Activated CD4-positive, CD25-positive, alpha-beta regulatory T cell (primary cell): ENCODE measurements at regions not wholly inside any gene's neighbourhood (a gene's known extent, or its start where the extent isn't known, plus 50 kb on each side); places are given as distances from the start of the nearest gene placed in this dataset.
"Not testable (repeated sequence)": the region's sequence is repeated elsewhere in the genome, so short reads cannot be mapped to it uniquely, and the experiment has no call there.

Source experiments
- DNase-seq, 4 experiments: peaks; one replicate each; lab custom pipeline; 2025; lab: John Stamatoyannopoulos, UW

DNA sequence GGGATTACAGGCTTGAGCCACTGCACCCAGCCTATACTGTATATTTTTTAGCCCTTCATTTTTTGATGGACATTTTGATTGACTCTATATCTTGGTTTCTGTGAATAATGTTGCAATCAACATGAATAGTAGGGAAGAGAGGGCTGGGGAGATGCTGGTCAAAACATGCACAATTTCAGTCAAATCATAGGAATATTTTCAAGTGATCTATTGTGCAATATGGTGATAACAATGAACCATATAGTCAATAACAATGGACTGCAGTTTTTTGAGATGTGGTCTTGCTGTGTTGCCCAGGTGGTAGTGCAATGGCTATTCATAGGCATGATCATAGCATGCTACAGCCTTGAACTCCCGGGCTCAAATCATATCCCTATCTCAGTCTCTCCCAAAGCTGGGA is 264.7 kb upstream of the TMEFF2 start:
- DNase-seq: no peak

- no peak for DNase-seq
Measured at GRCh38 chr2:192448881-192449280, 254.1 kb upstream of the TMEFF2 start.

GRCh38 chr2:192444286-192444838 is 249.6 kb upstream of the TMEFF2 start:
- no peak for DNase-seq

GRCh38 chr2:192443831-192444230 is 249.1 kb upstream of the TMEFF2 start:
- no peak for DNase-seq

DNA sequence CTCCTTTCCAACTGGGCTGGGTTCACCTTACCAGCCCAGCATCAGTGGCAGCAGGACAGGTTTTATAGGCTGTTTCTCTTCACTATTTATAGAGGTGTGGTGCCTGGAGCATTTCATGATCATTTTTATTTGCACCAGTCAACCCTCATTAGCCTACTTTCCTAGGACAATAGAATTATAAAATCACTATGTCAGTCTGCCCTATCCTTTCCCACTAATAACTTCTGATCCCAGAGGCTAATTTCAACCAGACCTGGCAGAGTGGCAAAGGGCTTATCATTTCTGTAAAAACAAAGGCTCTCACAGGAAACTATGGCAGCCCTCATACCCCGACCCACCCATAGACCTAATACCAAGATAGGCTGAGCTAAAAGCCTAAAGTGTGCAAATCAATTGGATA is 243.5 kb upstream of the TMEFF2 start:
- DNase-seq: no peak

DNA sequence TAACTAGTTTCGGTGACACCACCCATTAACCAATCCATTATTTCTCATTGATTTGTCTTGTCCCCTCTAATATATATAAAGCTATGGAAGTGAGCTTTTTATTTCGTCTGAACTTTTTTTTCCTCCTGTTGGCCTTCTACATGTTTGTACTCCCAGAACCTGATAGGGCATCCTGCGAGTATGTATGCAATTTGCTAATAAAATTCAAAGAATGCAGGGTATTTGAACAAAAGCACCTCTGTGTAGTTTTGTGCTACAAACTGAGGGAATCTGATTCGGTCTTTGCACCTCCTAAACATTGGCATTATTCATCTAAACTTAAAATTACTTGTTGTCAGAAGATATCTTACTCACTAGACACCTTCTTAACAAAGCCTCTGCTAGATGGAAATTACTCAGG is 242.9 kb upstream of the TMEFF2 start:
- no peak for DNase-seq

DNA sequence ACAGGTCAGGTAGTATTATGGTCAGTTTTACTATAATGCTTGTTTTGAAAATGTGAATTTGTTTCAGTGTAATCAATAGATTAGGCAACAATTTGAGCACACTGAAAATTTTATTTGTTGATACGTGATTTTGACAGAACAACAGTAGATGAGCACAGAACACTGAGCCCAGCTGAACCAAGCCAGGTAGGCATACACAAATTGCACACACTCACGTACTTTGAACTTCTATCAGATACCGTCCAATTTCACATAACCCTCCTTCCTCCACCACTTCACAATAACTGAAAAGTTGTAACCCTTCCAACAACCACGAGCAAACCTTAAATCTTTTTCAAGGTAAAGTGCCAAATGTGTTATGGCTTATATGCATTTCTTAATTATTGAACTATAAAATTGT is 229.5 kb upstream of the TMEFF2 start:
- no peak for DNase-seq

DNA sequence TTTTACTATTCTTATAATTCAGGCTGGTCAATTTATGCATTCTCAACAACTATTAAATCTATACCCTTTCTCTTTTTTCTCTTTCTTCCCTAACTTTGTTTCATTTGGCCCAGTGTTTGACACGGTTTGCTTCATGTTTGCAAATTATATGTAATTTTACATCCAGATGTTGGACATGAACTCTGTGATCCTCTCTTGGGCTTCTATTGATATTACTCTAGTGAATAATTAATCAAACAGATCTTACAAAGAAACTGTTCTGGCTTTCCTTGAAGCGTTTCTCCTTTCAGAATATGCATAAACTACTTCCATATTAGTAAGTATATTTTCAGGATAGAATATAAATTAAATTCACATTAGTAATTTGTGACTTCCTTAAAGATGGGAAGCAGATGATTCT is 225.1 kb upstream of the TMEFF2 start:
- no peak for DNase-seq

- DNase-seq: no peak
Measured at GRCh38 chr2:192416060-192416459, 221.3 kb upstream of the TMEFF2 start.

GRCh38 chr2:192414794-192415193 is 220.1 kb upstream of the TMEFF2 start:
- DNase-seq: no peak

GRCh38 chr2:192413812-192414681 is 219.3 kb upstream of the TMEFF2 start:
- DNase-seq: no peak

- not testable (repeated sequence) for DNase-seq
Measured at GRCh38 chr2:192412866-192413265, 218.1 kb upstream of the TMEFF2 start.

DNA sequence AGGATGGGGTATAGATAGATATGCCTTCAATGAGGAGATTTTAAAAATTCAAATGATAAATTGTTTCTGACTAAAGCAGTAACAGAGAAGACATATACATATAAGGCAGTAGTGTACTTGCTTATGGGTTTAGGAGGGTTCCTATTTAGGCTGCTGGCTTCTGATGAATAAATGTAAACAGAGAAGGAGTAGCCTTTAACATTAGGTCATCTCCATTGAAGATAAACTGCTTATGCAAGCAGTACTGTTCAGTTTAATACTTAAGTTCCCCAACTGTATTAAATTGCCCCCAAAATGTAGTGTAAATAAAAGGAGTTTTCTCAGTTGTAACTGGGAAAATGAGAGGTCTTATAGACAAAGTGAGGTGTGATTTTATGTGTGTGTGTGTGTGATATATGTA is 217.7 kb upstream of the TMEFF2 start:
- no peak for DNase-seq

DNA sequence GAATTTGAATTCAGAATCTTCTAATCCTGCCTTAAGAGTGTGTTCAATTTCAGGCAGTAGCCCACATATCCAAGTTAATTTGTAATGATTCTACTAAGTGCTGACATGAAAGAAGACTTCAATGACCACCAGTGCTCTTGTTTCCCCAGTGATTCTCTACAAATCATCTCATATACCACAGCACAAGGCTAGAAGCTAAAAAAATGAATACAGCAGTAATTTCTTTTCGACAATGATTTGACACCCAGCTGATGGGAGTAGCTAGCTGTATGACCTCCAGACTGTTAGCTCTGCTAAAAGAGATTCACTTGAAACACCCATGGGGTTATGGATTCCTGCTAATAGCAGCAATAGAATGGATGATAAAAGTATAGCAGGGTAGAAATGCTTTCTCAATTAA is 217.0 kb upstream of the TMEFF2 start:
- DNase-seq: no peak

- DNase-seq: no peak
Measured at GRCh38 chr2:192410319-192410718, 215.6 kb upstream of the TMEFF2 start.

DNA sequence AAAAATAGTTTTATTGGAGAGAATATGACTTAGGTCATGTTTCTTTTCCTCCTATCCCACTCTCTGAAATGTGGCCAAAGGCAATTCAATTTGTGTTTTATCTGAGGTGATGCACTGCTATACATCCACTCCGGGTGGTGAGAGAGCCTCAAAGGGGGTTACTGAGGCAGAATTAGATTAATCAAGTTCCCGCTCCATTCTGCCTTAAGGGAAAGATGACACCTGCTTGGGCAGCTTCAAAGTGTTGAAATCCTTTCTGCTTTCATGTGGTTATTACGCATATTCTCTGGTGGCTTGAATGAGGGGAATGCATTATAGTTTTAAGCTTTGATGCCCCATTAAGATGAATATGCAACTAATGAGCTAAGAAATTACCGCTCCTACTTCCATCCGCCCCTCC is 213.0 kb upstream of the TMEFF2 start:
- DNase-seq: no peak

DNA sequence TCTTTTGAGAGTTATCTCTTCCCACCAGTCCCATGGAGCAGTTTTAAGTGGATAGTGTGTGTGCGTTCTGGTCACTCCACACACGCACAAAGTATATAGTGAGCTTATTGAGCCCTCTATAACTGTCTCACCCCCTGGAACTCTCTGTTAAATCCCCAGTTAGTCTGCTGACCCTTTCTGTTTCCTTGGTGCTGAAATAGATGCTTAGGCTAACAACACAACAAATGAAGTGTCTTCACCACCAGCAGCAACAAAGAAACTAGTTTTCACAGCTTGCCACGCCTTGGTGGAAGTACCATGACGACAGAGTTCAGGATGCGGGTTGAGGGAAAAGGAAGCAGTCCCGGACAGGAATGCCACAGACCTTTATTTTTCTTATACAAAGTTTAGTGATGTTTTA is 203.5 kb upstream of the TMEFF2 start:
- DNase-seq: no peak

DNA sequence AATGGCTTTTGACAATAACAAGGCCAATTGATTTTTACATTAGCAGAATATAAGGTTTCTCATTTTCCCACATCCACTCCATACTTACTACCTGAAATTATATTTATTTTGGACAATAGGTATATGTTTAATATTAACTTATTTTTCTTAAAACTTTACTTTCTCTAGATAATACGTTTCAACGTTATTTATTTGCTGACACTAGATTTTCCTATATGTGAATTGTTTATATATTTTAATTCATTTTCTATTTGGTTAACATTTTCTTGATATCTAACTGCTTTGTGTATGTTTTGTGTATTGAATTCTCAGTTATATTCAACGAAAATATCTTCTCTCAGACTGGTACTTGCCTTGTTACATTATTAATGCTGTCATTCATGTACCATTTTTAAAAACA is 199.9 kb upstream of the TMEFF2 start:
- no peak for DNase-seq

- DNase-seq: no peak
Measured at GRCh38 chr2:192391041-192391440, 196.3 kb upstream of the TMEFF2 start.

DNA sequence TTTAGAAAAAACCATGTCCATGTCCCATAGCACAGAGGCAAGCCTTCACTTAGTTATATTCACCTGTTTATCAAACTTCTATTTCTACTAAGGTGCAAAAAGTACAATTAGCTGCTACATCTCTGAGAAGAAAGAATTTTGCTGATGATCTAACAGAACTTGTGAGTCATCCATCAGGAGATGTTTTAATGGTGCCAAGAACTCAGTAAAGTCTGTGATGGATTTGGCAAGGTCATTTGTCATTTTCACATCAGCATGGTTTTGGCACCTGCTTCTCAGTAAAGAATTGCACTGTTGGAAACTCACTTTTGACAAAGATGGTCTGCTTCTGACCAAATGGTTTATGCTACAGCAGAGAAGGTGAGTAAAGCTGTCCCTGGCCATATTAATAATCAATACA is 195.7 kb upstream of the TMEFF2 start:
- DNase-seq: no peak

DNA sequence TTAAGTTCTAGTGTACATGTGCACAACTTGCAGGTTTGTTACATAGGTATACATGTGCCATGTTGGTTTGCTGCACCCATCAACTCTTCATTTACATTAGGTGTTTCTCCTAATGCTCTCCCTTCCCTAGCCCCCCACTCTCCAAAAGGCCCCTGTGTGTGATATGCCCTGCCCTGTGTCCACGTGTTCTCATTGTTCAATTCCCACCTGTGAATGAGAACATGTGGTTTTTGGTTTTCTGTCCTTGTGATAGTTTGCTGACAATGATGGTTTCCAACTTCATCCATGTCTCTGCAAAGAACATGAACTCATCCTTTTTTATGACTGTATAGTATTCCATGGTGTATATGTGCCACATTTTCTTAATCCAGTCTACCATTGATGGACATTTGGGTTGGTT is 189.5 kb upstream of the TMEFF2 start:
- not testable (repeated sequence) for DNase-seq

- DNase-seq: no peak
Measured at GRCh38 chr2:192381082-192381481, 186.3 kb upstream of the TMEFF2 start.

DNA sequence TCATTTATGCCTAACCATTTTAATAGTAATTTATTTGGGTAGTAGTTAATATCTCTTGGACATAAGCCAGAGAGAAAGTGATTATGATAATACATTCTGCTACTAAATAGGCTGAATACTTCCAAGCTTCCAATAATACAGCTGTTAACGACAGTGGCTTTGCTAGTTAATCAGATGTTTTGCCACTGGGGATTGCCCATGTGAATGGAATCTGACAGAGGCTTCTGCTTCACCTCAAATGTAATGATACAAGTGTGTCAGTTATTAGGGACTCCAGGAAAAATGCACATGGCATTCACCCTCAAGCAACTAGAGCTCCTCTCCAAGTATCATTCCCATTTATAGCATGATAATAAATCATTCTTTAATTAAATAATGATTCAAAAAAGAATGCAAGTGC is 185.0 kb upstream of the TMEFF2 start:
- DNase-seq: no peak

- DNase-seq: no peak
Measured at GRCh38 chr2:192377173-192377572, 182.4 kb upstream of the TMEFF2 start.
